ENCODE measurements at regions not wholly inside any gene's neighbourhood (a gene's known extent, or its start where the extent isn't known, plus 50 kb on each side); places are given as distances from the start of the nearest gene placed in this dataset.

DNA sequence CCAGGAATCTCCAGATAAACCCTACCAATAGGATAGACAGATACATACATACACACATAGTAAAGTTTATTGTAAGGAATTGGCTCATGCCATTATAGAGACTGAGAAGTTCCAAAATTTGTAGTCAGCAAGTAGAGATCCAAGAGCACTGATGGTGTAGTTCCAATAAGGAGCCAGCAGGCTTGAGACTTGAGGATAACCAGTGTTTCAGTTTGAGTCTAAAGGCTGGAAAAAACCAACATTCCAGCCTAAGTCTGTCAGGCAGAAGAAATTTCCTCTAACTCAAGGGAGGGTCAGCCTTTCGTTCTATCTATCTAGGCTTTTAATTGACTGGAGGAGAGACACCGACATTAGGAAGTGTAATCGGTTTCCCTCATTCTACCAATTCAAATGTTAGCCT lies 110.2 kb upstream of the TSHZ3 start:
- TF ChIP-seq, protein P1, sequence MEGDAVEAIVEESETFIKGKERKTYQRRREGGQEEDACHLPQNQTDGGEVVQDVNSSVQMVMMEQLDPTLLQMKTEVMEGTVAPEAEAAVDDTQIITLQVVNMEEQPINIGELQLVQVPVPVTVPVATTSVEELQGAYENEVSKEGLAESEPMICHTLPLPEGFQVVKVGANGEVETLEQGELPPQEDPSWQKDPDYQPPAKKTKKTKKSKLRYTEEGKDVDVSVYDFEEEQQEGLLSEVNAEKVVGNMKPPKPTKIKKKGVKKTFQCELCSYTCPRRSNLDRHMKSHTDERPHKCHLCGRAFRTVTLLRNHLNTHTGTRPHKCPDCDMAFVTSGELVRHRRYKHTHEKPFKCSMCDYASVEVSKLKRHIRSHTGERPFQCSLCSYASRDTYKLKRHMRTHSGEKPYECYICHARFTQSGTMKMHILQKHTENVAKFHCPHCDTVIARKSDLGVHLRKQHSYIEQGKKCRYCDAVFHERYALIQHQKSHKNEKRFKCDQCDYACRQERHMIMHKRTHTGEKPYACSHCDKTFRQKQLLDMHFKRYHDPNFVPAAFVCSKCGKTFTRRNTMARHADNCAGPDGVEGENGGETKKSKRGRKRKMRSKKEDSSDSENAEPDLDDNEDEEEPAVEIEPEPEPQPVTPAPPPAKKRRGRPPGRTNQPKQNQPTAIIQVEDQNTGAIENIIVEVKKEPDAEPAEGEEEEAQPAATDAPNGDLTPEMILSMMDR (IDR thresholded peaks at IDR 0.05) = no peak
- TF ChIP-seq POLR2AphosphoS5 (IDR thresholded peaks at IDR 0.05) = no peak

Measured in upper lobe of left lung (tissue), 4 donors.